ENCODE measurements at regions not wholly inside any gene's neighbourhood (a gene's known extent, or its start where the extent isn't known, plus 50 kb on each side); places are given as distances from the start of the nearest gene placed in this dataset.

- TF ChIP-seq CTCF (IDR thresholded peaks at IDR 0.05) (no peak), POLR2AphosphoS5 (IDR thresholded peaks at IDR 0.05) (no peak), POLR2A (IDR thresholded peaks at IDR 0.05) (no peak)
Observed at GRCh38 chr4:27931584-27931983, 1070.9 kb downstream of the STIM2 start.
